ENCODE measurements at regions not wholly inside any gene's neighbourhood (a gene's known extent, or its start where the extent isn't known, plus 50 kb on each side); places are given as distances from the start of the nearest gene placed in this dataset.

GRCh38 chr1:199101635-199102034 is 462.8 kb downstream of the PTPRC start:
- no peaks in the 10 kb centered on the region for H3K79me2 ChIP-seq (ENCODE audit: control insufficient read depth, insufficient read depth, low read length)
- TF ChIP-seq IKZF2 (IDR thresholded peaks at IDR 0.05) (no peak), TAF1 (IDR thresholded peaks at IDR 0.05; ENCODE audit: borderline replicate concordance, low read depth, low read length) (no peak), NKRF (conservative IDR thresholded peaks at IDR 0.05) (no peak), TCF3 (IDR thresholded peaks at IDR 0.05; ENCODE audit: borderline replicate concordance, insufficient read depth, low read depth, low read length) (no peak), E2F8 (IDR thresholded peaks at IDR 0.05; ENCODE audit: low read depth, partially characterized antibody) (no peak), JUNB (IDR thresholded peaks at IDR 0.05) (no peak), CBX5 (IDR thresholded peaks at IDR 0.05; ENCODE audit: low read depth) (no peak), LARP7 (IDR thresholded peaks at IDR 0.05) (no peak)
- no peaks in the 10 kb centered on the region for H3K36me3 ChIP-seq (ENCODE audit: control insufficient read depth in 2 of 2, insufficient read depth in 2 of 2, low read length in 1 of 2)
- no peak overlapping the region for H3K9ac ChIP-seq (ENCODE audit: control insufficient read depth, insufficient read depth, low read length)
- no peaks in the 10 kb centered on the region; the same call in 1 of the 2 replicates for H3K4me1 ChIP-seq (ENCODE audit: control insufficient read depth, insufficient read depth, low read length)
- intact Hi-C loops (cut with micrococcal nuclease; ENCODE audit: unreplicated experiment) = no loop called here
- no peaks in the 10 kb centered on the region for H4K20me1 ChIP-seq (ENCODE audit: control insufficient read depth, insufficient read depth)
- RAD21 ChIA-PET (ENCODE audit: unreplicated experiment) = interaction anchor here (0.9 kb wide), 1 partner anchor 19 kb away, joined by 3 read pairs; no protein-coding TSS in a partner anchor
- no peak for DNase-seq (ENCODE audit: low read depth, low spot score)
- H3K4me2 ChIP-seq (ENCODE audit: control insufficient read depth, insufficient read depth) = no peak overlapping the region
- SMC1A ChIA-PET (ENCODE audit: uncharacterized antibody, unreplicated experiment) = interaction anchor here (1.2 to 1.8 kb wide), 3 partner anchors 11 to 20 kb away, joined by 3 to 5 read pairs (median 4); no protein-coding TSS in a partner anchor
- FAIRE-seq = no peak
- WGBS (ENCODE audit: insufficient coverage, insufficient replicate concordance, low lambda C conversion rate, missing lambda C conversion rate) = 70% methylated on average over 3 of the region's 3 CpGs
- H3K4me3 ChIP-seq = no peak overlapping the region
- in situ Hi-C loops (cut with MboI) = no loop called here
- H3K27ac ChIP-seq (ENCODE audit: control insufficient read depth, insufficient read depth) = no peak overlapping the region
- POLR2A ChIA-PET = interaction anchor here (1.2 kb wide), 1 partner anchor 9 kb away, joined by 3 read pairs; no protein-coding TSS in a partner anchor
- H3K27me3 ChIP-seq (replicated peaks in 1 of 2; ENCODE audit: control insufficient read depth in 2 of 2, insufficient read depth in 2 of 2, low read length in 1 of 2) = no peaks in the 10 kb centered on the region
- no peaks in the 10 kb centered on the region; the same call in 1 of the 3 replicates for H3K9me3 ChIP-seq (replicated peaks; ENCODE audit: control insufficient read depth, insufficient read depth, low read length)
- no peak overlapping the region for H2AFZ ChIP-seq (ENCODE audit: control insufficient read depth, low read depth, low read length)
- CTCF ChIA-PET = no interaction called here
- ATAC-seq = no peak
- no TSS peak for BruUV-seq (replicated peaks)
